ENCODE measurements at regions not wholly inside any gene's neighbourhood (a gene's known extent, or its start where the extent isn't known, plus 50 kb on each side); places are given as distances from the start of the nearest gene placed in this dataset.

DNA sequence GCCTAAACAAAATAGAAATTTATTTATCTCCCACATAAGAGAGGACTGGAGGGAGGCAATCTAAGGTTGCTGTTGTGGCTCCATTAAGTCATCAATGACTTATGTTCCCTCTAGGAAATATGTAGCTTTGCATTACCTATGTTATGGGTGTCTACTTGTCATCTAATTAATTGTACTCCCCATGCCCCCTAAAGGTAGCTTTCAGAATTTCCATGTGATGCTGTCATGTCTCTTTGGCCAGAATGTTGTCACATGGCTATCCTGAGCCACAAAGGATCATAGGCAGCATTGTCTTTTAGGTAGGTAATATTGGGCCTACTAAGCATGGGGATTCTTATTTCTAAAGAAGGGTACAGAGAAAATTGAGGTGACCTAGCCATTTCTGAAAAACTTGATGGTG, 935.6 kb upstream of the FANCL start:
- H3K9me3 ChIP-seq = no peaks in the 10 kb centered on the region
- H3K36me3 ChIP-seq = no peaks in the 10 kb centered on the region
- TF ChIP-seq, protein P1, sequence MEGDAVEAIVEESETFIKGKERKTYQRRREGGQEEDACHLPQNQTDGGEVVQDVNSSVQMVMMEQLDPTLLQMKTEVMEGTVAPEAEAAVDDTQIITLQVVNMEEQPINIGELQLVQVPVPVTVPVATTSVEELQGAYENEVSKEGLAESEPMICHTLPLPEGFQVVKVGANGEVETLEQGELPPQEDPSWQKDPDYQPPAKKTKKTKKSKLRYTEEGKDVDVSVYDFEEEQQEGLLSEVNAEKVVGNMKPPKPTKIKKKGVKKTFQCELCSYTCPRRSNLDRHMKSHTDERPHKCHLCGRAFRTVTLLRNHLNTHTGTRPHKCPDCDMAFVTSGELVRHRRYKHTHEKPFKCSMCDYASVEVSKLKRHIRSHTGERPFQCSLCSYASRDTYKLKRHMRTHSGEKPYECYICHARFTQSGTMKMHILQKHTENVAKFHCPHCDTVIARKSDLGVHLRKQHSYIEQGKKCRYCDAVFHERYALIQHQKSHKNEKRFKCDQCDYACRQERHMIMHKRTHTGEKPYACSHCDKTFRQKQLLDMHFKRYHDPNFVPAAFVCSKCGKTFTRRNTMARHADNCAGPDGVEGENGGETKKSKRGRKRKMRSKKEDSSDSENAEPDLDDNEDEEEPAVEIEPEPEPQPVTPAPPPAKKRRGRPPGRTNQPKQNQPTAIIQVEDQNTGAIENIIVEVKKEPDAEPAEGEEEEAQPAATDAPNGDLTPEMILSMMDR (IDR thresholded peaks at IDR 0.05) = no peak
- H3K4me1 ChIP-seq (ENCODE audit: control insufficient read depth in 1 of 2, low read depth in 2 of 2) = no peaks in the 10 kb centered on the region
- H3K4me3 ChIP-seq = no peak overlapping the region
- ATAC-seq (ENCODE audit: insufficient number of reproducible peaks, low FRiP score, low read depth) (no peak), DNase-seq (ENCODE audit: low spot score) (no peak)
- no peaks in the 10 kb centered on the region for H3K27me3 ChIP-seq (replicated peaks; ENCODE audit: insufficient read depth)
- no peak overlapping the region for H3K27ac ChIP-seq

DNA sequence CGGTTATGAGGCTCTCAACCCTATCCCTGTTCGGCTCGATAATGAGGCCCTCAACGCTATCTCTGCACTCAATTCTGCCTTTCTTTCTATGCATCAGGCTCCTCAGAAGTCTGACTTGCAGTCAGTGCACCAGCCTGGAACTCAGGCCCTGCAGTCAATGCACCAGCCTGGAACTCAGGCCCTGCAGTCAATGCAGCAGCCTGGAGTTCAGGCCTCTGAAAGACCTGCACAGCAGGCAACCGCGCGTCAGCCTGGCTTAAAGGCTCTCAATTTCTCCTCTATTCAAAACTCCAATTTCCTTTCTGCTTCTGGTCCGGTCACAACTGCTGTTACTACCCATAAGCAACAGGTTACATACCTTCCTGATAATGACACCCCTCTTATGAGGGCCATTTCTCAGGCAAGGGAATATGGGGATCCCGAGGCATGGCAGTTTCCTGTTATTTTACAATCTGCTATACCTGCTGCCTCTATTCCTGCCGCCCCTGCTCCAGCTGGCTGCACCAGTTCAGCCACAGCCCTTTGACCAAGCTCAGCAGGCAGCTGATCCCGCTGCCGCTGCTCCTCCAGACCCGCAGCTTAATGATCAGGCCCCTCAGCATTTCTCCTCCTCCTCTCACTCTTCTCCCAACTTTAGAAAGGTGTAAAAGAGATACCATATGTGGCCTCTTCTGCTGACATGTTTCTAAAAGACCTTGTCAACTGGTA, 933.6 kb upstream of the FANCL start:
- Histone ChIP-seq H3K4me3 (no peak overlapping the region), H3K27me3 (replicated peaks; ENCODE audit: insufficient read depth) (no peaks in the 10 kb centered on the region), H3K4me1 (ENCODE audit: control insufficient read depth in 1 of 2, low read depth in 2 of 2) (no peaks in the 10 kb centered on the region), H3K27ac (no peak overlapping the region), H3K9me3 (no peaks in the 10 kb centered on the region), H3K36me3 (no peaks in the 10 kb centered on the region)
- TF ChIP-seq, protein P1 (IDR thresholded peaks at IDR 0.05) = no peak
- ATAC-seq (ENCODE audit: insufficient number of reproducible peaks, low FRiP score, low read depth) = no peak
- DNase-seq (ENCODE audit: low spot score) = no peak

DNA sequence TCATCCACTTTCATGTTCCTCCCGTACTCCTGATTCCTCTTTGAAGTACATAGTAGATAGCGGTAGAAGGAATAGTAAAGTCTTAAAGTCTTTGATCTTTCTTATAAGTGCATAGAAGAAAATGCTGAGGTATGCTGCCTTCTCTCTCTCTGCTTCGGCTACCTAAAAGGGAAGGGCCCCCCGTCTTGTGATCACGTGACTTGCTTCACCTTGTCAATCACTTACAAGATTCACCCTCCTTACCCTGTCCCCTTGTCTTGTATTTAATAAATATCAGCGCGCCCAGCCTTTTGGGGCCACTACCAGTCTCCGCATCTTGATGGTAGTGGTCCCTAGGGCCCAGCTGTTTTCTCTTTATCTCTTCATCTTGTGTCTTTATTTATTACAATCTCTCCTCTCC, 932.2 kb upstream of the FANCL start:
- TF ChIP-seq, protein P1 (IDR thresholded peaks at IDR 0.05) = no peak
- Histone ChIP-seq H3K27me3 (replicated peaks; ENCODE audit: insufficient read depth) (no peaks in the 10 kb centered on the region), H3K27ac (no peak overlapping the region), H3K9me3 (no peaks in the 10 kb centered on the region), H3K4me1 (ENCODE audit: control insufficient read depth in 1 of 2, low read depth in 2 of 2) (no peaks in the 10 kb centered on the region), H3K36me3 (no peaks in the 10 kb centered on the region), H3K4me3 (no peak overlapping the region)
- ATAC-seq (ENCODE audit: insufficient number of reproducible peaks, low FRiP score, low read depth) (no peak), DNase-seq (ENCODE audit: low spot score) (no peak)

DNA sequence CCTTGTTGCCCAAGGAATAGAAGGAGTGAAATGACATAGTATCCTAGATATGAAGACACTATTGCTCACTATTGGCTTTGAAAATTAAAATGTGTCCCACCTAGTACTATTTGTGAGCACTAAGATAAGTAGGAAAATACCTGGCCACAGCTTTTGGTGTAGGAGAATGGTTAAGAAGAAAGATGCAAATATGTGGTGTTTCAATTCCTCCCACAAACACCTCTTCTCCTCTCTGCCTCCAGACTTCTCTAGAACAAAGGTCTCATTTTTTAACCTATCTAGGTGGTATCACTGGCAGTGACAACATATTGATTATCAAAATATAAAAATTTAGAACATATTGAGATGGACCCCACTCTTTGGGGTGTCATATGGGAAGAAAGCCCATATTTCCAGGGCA, 929.9 kb upstream of the FANCL start:
- H3K4me3 ChIP-seq = no peak overlapping the region
- no peaks in the 10 kb centered on the region for H3K27me3 ChIP-seq (replicated peaks; ENCODE audit: insufficient read depth)
- no peaks in the 10 kb centered on the region for H3K9me3 ChIP-seq
- H3K36me3 ChIP-seq = no peaks in the 10 kb centered on the region
- no peak for ATAC-seq (ENCODE audit: insufficient number of reproducible peaks, low FRiP score, low read depth)
- TF ChIP-seq, protein P1 (IDR thresholded peaks at IDR 0.05) = no peak
- no peak for DNase-seq (ENCODE audit: low spot score)
- H3K4me1 ChIP-seq (ENCODE audit: control insufficient read depth in 1 of 2, low read depth in 2 of 2) = no peaks in the 10 kb centered on the region
- no peak overlapping the region for H3K27ac ChIP-seq

DNA sequence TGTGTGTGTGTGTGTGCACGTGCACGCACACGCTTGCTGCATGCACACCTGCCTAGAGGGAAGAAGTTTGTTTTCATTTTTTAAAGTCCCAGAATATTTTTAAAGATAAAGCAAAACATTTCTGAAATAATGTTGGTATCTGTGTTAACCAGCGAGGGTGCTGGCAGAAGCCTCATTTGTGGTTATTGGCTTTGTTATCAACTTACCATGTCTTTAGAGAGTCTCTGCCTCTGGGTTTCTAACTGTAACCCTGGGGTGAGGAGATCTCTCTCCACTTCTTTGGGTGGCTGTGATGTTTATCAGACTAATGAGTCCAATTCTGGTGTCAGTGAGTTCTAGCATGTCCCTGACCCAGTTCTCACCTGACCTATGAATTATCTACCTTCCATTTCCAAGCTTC, 927.6 kb upstream of the FANCL start:
- Histone ChIP-seq H3K27me3 (replicated peaks; ENCODE audit: insufficient read depth) (no peaks in the 10 kb centered on the region), H3K4me3 (no peak overlapping the region), H3K4me1 (ENCODE audit: control insufficient read depth in 1 of 2, low read depth in 2 of 2) (no peaks in the 10 kb centered on the region), H3K27ac (no peak overlapping the region), H3K9me3 (no peaks in the 10 kb centered on the region), H3K36me3 (no peaks in the 10 kb centered on the region)
- ATAC-seq (ENCODE audit: insufficient number of reproducible peaks, low FRiP score, low read depth) (no peak), DNase-seq (ENCODE audit: low spot score) (no peak)
- TF ChIP-seq, protein P1 (IDR thresholded peaks at IDR 0.05) = no peak
